Upper lobe of right lung (tissue), 1 donor: ENCODE measurements at regions not wholly inside any gene's neighbourhood (a gene's known extent, or its start where the extent isn't known, plus 50 kb on each side); places are given as distances from the start of the nearest gene placed in this dataset.

Source experiments
- ATAC-seq: fragments of 200-7000 bp; cut with Tn5 transposase; one replicate; pipeline ENCODE4 v1.9.1; 2020; ENCODE audit warnings: mild to moderate bottlenecking, moderate library complexity
- DNase-seq: peaks from one replicate; pipeline ENCODE4 v3.0.0-alpha.2; 2020
- H3K27ac ChIP-seq: fragments of 200-600 bp; one replicate; pipeline ENCODE4 v1.8.0; 2022
- H3K27me3 ChIP-seq: fragments of 200-600 bp; one replicate; pipeline ENCODE4 v1.8.0; 2022; ENCODE audit warnings: mild to moderate bottlenecking
- H3K36me3 ChIP-seq: fragments of 200-600 bp; one replicate; pipeline ENCODE4 v1.8.0; 2022
- H3K4me1 ChIP-seq: fragments of 200-600 bp; one replicate; pipeline ENCODE4 v1.8.0; 2022
- H3K4me3 ChIP-seq: fragments of 200-600 bp; one replicate; pipeline ENCODE4 v1.8.0; 2022; ENCODE audit warnings: mild to moderate bottlenecking
- H3K9me3 ChIP-seq: fragments of 200-600 bp; one replicate; pipeline ENCODE4 v1.8.0; 2022
- intact Hi-C: fragments of 100-400 bp; cut with DNase I; formaldehyde crosslinking; loops from one replicate; pipeline ENCODE4 v1.11.0; 2022
- TF ChIP-seq, protein P1 (sequence below): fragments of 200-600 bp; IDR thresholded peaks from one replicate; pipeline ENCODE4 v1.8.0; 2022; ENCODE audit warnings: antibody characterized with exemption
- donor health status: DM: no; HTN: yes; CAD: no; lungs with severe emphysema.

DNA sequence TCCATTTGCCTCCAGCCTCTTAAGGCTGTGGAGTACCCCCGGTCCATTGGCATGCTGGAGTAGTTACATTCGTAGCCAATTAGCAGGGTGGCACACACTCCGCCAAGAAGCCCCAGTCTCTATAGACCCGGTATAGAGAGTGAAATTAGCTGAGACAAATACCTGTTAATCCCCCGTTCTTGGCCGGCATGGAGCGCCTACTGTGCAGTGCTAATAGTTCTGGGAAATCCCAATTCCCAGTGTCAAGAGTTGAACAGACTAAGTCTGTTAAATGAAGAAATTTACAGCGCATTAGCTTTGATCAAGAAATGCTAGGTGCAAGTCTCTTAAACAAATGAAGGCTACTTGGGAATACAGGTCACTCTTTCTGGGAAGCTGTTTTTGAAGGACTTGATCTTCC, 127.8 kb upstream of the ARX start:
- Histone ChIP-seq H3K27ac (no peak overlapping the region), H3K27me3 (no peaks in the 10 kb centered on the region), H3K4me1 (no peaks in the 10 kb centered on the region), H3K4me3 (no peak overlapping the region), H3K9me3 (no peaks in the 10 kb centered on the region), H3K36me3 (no peaks in the 10 kb centered on the region)
- ATAC-seq (no peak), DNase-seq (no peak)
- TF ChIP-seq, protein P1, sequence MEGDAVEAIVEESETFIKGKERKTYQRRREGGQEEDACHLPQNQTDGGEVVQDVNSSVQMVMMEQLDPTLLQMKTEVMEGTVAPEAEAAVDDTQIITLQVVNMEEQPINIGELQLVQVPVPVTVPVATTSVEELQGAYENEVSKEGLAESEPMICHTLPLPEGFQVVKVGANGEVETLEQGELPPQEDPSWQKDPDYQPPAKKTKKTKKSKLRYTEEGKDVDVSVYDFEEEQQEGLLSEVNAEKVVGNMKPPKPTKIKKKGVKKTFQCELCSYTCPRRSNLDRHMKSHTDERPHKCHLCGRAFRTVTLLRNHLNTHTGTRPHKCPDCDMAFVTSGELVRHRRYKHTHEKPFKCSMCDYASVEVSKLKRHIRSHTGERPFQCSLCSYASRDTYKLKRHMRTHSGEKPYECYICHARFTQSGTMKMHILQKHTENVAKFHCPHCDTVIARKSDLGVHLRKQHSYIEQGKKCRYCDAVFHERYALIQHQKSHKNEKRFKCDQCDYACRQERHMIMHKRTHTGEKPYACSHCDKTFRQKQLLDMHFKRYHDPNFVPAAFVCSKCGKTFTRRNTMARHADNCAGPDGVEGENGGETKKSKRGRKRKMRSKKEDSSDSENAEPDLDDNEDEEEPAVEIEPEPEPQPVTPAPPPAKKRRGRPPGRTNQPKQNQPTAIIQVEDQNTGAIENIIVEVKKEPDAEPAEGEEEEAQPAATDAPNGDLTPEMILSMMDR: no peak
- intact Hi-C loops: loop anchor here (10.0 kb wide), 1 partner anchor 309 kb away; no protein-coding TSS in a partner anchor

DNA sequence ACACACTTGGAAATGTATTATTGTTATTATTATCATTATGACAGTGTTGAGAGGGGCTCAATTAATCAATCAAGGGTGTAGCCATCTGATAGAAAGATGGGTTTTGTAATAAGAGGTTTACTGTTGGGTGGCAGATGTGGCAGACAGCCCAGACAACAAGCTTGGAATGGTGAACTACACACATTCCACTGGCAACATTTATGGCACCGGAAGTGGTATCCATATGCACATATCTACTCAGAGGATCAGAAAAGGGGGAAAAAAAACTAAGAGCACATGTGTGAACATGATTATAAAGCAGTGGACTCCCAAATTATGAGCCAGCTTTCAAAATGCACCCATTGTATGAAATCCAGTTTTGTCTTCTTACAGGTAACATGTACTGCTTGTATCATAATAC, 125.9 kb upstream of the ARX start:
- Histone ChIP-seq H3K27ac (no peak overlapping the region), H3K4me1 (no peaks in the 10 kb centered on the region), H3K9me3 (no peaks in the 10 kb centered on the region), H3K36me3 (no peaks in the 10 kb centered on the region), H3K27me3 (no peaks in the 10 kb centered on the region), H3K4me3 (no peak overlapping the region)
- ATAC-seq (no peak), DNase-seq (no peak)
- TF ChIP-seq, protein P1: no peak
- intact Hi-C loops: loop anchor here (10.0 kb wide), 1 partner anchor 307 kb away; no protein-coding TSS in a partner anchor

DNA sequence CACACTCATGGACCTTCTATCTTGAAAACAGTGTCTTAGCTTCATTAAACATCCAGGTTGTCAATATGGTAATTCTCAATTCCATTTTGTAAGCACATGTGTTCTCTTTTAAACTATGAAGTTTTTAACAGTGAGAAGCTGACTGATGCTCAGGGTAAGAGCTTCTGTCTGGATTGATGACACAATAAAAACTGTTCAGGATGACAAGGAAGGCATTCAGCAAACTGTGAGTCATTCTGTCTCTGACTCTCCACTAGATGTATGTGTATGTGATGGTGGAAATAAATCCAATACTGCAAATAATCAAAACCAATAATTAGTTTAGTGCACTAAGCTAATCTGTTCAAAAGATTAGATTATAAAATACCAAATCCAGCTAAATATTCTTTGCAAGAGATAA, 115.3 kb upstream of the ARX start:
- intact Hi-C loops: no loop called here
- Histone ChIP-seq H3K4me3 (no peak overlapping the region), H3K27me3 (no peaks in the 10 kb centered on the region), H3K9me3 (no peaks in the 10 kb centered on the region), H3K36me3 (no peaks in the 10 kb centered on the region), H3K4me1 (no peaks in the 10 kb centered on the region), H3K27ac (no peak overlapping the region)
- ATAC-seq: no peak
- TF ChIP-seq, protein P1: no peak
- DNase-seq: no peak

DNA sequence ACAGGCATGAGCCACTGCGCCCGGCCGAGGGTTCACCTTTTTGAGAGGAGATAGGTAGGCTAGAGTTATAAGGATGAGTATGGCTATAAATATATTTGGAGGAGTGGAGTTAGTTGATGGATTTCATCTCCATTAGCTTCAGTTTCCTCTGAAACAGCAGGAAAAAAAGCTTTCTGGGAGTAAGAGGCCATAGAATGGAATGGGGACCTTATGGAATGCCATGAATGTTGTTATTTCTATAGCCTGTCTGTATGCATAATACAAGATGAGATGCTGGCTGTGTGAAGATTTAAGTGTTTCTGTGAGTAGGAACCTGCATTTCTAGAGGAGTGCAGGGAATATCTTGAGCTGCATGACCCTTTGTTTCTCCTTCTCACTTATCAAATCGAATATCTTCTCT, 114.9 kb upstream of the ARX start:
- intact Hi-C loops: no loop called here
- no peak for ATAC-seq
- Histone ChIP-seq H3K4me1 (no peaks in the 10 kb centered on the region), H3K27ac (no peak overlapping the region), H3K36me3 (no peaks in the 10 kb centered on the region), H3K4me3 (no peak overlapping the region), H3K9me3 (no peaks in the 10 kb centered on the region), H3K27me3 (no peaks in the 10 kb centered on the region)
- DNase-seq: no peak
- TF ChIP-seq, protein P1: no peak

DNA sequence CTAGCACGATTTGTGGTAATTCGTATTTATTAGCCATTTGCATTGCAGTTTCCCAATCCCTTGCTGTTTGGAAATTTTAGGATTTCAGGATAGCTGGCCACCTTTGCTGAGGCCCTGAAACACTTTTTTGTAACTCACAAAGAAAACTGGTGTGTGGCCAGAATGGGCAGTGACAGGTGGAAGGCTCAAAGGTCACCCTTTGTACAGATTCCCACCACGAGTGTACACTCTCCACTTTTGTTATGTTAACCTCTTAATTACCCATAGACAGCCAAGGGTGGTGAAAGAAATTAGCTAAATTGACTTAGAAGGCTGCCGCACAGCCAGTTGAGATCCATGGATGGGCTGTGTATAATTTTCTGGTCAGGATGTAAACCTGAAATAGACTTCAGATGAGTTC, 109.7 kb upstream of the ARX start:
- ATAC-seq (no peak), DNase-seq (no peak)
- Histone ChIP-seq H3K9me3 (no peaks in the 10 kb centered on the region), H3K27me3 (no peaks in the 10 kb centered on the region), H3K36me3 (no peaks in the 10 kb centered on the region), H3K4me3 (no peak overlapping the region), H3K4me1 (no peaks in the 10 kb centered on the region), H3K27ac (no peak overlapping the region)
- TF ChIP-seq, protein P1: no peak
- intact Hi-C loops: no loop called here

DNA sequence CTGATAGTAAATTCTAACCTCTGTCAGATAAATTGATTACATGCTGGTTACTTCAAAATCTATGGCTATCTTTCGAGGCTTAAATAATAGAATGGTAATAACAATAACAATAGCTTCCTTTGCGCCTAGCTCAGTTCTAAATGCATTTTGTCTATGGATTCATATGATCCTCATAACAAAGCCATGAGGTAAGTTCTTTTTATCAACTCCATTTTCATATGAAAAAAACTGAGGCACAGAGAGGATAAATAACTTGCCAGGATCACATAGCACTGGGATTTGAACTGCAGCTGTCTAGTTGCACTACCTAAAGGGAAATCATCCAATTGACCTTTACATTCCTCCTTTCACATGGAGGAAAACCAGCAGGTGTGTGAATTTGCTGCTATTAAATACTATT, 108.6 kb upstream of the ARX start:
- no peak for ATAC-seq
- Histone ChIP-seq H3K4me1 (no peaks in the 10 kb centered on the region), H3K4me3 (no peak overlapping the region), H3K9me3 (no peaks in the 10 kb centered on the region), H3K27ac (no peak overlapping the region), H3K36me3 (no peaks in the 10 kb centered on the region), H3K27me3 (no peaks in the 10 kb centered on the region)
- intact Hi-C loops: no loop called here
- TF ChIP-seq, protein P1: no peak
- DNase-seq: no peak
